GM12891 (cell line): ENCODE measurements at regions not wholly inside any gene's neighbourhood (a gene's known extent, or its start where the extent isn't known, plus 50 kb on each side); places are given as distances from the start of the nearest gene placed in this dataset.

Experiments
- DNase-seq: peaks from one replicate; pipeline ENCODE4 v3.0.0; 2011; ENCODE audit warnings: low spot score; ENCODE audit not compliant: insufficient read length
- FAIRE-seq: peaks from 2 replicates; lab custom pipeline; 2011; peaks lifted over from hg19 to GRCh38; lab: Jason Lieb, UNC
- PAX5 ChIP-seq: IDR thresholded peaks from 2 replicates; pipeline ENCODE4 v1.6.1; 2011; ENCODE audit warnings: low read length, moderate library complexity, mild to moderate bottlenecking; ENCODE audit not compliant: insufficient read depth, severe bottlenecking
- POLR2A ChIP-seq: IDR thresholded peaks from 2 replicates; pipeline ENCODE4 v1.6.1; 2011; ENCODE audit warnings: low read depth, low read length, control low read depth
- POLR2AphosphoS5 ChIP-seq: IDR thresholded peaks from 2 replicates; pipeline ENCODE4 v1.6.1; 2011; ENCODE audit warnings: low read depth, low read length, control low read depth
- POU2F2 ChIP-seq: IDR thresholded peaks from 2 replicates; pipeline ENCODE4 v1.6.1; 2011; ENCODE audit warnings: low read depth, mild to moderate bottlenecking, control low read depth, low read length, moderate library complexity
- SPI1 ChIP-seq: IDR thresholded peaks from 2 replicates; pipeline ENCODE4 v1.6.1; 2011; ENCODE audit warnings: low read depth, low read length, control low read depth
- TAF1 ChIP-seq: IDR thresholded peaks from 2 replicates; pipeline ENCODE4 v1.6.1; 2011; ENCODE audit warnings: low read depth, low read length, control low read depth

DNA sequence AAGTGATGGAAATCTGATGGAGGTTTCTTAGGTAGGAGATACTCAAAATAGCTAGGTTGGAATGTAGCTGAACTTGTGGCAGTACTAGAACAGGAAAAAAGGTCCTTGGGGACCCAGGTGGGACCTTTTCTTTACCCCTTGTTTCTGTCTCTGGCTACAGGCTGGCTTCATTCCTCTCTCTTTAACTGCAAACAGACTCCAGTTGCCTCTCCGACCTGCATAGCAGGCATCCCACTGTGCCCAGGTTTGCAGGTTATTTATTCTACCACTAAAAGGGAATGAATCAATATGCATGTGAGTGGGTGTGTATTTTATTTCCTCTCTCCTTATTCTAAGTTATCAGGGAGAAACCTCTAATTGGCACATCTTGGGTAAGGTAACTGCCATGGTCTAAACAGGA lies 758.1 kb downstream of the MED13L start:
- FAIRE-seq (no peak), DNase-seq (no peak)
- TF ChIP-seq POU2F2 (no peak), PAX5 (no peak), POLR2AphosphoS5 (no peak), SPI1 (no peak)

DNA sequence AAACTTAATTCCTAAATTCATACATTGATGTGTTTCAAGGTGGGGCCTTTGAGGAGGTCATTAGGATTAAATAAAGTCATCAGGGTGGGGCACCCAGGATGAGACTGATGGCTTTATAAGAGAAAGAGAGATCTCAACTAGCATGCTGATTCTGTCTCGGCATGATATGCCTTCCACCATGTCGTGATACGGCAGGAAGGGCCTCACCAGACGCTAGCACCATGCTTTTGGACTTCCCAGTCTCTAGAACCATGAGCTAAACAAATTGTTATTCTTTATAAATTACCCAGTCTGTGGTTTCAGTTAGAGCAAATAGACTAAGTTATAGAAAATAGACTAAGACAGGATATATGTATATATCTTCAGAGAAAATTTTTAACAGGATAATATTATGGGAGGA lies 759.6 kb downstream of the MED13L start:
- TF ChIP-seq POU2F2 (no peak), PAX5 (no peak), TAF1 (no peak), SPI1 (no peak), POLR2AphosphoS5 (no peak), POLR2A (no peak)

DNA sequence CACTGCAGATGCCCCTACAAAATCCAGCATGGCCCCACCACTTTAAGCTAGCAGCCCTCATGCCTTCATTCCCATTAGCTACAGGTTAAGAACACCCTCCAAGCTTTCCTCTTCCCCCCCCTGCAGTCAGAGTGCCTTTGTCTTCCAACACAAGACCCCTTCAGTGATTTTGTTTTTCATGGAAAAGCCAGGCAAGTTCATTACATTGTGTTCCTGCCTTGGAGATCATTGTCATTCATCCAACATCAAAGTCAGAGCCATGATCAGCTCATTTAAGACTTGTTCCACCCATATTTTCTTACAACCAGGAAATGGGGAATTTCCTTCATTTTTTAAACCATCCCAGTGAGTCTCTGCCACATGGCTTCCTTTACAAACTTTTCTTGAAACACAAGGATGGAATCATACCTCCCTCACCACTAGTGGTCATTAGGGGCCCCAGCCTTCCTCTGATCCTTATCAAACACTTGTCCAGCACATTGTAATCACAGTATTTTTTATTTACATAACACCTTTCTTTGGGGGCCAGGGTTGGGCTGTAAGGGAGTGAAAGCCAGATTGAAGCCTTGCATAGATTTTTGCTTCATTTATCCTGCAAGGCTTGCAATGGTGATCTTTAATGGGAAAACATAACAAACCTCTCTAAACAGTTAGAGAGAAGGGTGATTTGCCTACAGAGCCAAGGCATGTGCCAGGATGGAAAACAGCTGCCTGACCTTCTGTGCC lies 765.3 kb downstream of the MED13L start:
- FAIRE-seq (no peak), DNase-seq (no peak)
- no peak for TF ChIP-seq POU2F2
- no peak for TF ChIP-seq TAF1
- no peak for TF ChIP-seq POLR2AphosphoS5
- no peak for TF ChIP-seq PAX5

More for the DNA sequence above, 759.6 kb downstream of the MED13L start:
- FAIRE-seq (no peak), DNase-seq (no peak)

DNA sequence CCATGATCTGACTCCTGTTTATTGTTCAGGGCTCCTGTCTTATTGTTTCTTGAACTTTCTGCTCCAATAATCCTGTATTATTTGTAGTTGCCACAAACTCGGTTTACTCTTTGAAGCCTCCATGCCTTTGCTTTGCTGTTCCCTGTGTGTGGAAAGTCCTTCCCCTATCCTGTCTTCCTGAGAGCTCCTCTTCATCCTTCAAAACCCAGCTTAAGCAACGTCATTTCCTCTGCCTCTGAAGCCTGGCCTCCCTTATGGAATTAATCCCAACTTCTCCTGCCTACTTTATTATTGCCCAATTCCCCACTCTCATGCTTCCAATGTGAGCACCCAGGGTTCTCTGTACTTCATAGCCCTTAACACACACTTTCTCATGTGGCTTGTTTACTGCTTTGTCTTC lies 766.2 kb downstream of the MED13L start:
- TF ChIP-seq POLR2AphosphoS5 (no peak), SPI1 (no peak), POU2F2 (no peak), POLR2A (no peak), TAF1 (no peak), PAX5 (no peak)
- no peak for FAIRE-seq

DNA sequence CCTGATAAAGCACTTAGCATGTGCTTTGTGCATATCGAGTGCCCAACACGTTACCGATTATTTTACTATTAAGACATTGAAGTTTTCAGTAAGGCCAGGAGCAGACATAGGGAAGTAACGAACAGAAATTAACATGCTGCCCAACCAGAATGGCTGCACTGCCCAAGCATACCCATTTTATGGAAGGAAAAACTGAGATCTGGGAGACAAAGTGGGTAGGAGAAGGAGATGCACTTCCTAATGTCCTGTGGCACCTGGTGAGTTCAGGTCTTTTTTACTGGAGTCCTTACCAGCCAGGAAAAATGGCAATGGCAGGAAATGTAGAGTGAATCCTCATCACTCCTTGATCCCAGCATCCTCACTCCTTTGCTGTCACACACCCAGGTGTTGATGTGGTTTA lies 768.5 kb downstream of the MED13L start:
- TF ChIP-seq SPI1 (no peak), POLR2A (no peak), POU2F2 (no peak), POLR2AphosphoS5 (no peak), TAF1 (no peak)
- no peak for DNase-seq
- FAIRE-seq, result no peak

More for the DNA sequence above, 766.2 kb downstream of the MED13L start:
- no peak for DNase-seq

GRCh38 chr12:115507951-115508722 lies 769.4 kb downstream of the MED13L start:
- TF ChIP-seq TAF1 (no peak), POU2F2 (no peak), PAX5 (no peak), SPI1 (no peak), POLR2AphosphoS5 (no peak), POLR2A (no peak)
- FAIRE-seq, result no peak
- no peak for DNase-seq

DNA sequence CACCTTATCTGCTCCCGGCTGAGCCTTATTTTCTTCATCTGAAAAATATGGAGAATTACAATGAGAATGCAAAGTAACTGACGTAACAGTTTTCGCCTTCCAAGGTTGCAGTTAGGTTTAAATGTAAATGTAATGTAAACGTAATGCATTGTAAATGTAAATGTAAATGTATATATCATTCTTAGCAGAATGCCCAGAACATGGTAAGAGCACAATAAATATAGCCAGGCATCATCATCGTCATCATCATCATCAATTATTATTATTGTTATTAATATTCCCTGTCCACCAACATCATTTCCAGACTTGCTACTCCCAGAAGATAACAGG lies 770.0 kb downstream of the MED13L start:
- FAIRE-seq (no peak), DNase-seq (no peak)
- TF ChIP-seq POLR2AphosphoS5, result no peak
- no peak for TF ChIP-seq TAF1
- no peak for TF ChIP-seq PAX5

GRCh38 chr12:115506822-115507559 lies 770.5 kb downstream of the MED13L start:
- no peak for DNase-seq
- TF ChIP-seq POU2F2 (no peak), SPI1 (no peak), POLR2AphosphoS5 (no peak), PAX5 (no peak), POLR2A (no peak), TAF1 (no peak)
- no peak for FAIRE-seq

GRCh38 chr12:115504306-115505290 lies 772.9 kb downstream of the MED13L start:
- peak; percentile 41; the same call in 1 of the 2 replicates for TF ChIP-seq SPI1
- TF ChIP-seq POU2F2, result peak; percentile 27; the same call in 1 of the 2 replicates
- no peak for TF ChIP-seq PAX5
- no peak for TF ChIP-seq POLR2AphosphoS5
- TF ChIP-seq POLR2A, result no peak
- no peak for TF ChIP-seq TAF1
- DNase-seq, result peak; percentile 41
- peak; percentile 88 for FAIRE-seq
